ENCODE measurements at regions not wholly inside any gene's neighbourhood (a gene's known extent, or its start where the extent isn't known, plus 50 kb on each side); places are given as distances from the start of the nearest gene placed in this dataset.

DNA sequence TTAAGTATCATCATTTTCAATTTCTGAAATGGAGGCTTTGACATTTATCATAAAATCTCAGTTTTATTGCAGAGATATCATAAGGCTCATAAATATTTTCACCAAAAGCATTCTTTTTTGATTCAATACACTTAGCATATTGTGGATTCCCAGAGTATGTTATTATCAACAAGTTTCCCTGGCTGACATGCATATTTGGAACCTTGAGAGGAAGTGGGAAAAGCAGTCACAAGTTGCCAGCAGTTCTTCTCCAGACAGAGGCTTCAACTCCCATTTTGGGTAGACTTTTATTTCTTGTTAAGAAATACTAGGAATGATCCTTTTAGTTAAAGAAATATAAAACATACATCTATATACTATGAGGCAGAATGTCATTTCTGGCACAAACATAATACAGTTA lies 236.5 kb downstream of the ASXL3 start:
- TF ChIP-seq CTCF (IDR thresholded peaks at IDR 0.05; ENCODE audit: poor library complexity), result no peak
- TF ChIP-seq EZH2phosphoT487 (IDR thresholded peaks at IDR 0.05; ENCODE audit: low read depth, severe bottlenecking, unreplicated experiment), result no peak

Data from hepatocyte (in vitro differentiated cells).